Muscle of back (tissue), 3 donors: ENCODE measurements at regions not wholly inside any gene's neighbourhood (a gene's known extent, or its start where the extent isn't known, plus 50 kb on each side); places are given as distances from the start of the nearest gene placed in this dataset.

Experiments used
- DNase-seq, 3 donors: peaks; one replicate each; pipeline versions ENCODE4 v3.0.0 to v3.0.0-alpha.2; 2013

DNA sequence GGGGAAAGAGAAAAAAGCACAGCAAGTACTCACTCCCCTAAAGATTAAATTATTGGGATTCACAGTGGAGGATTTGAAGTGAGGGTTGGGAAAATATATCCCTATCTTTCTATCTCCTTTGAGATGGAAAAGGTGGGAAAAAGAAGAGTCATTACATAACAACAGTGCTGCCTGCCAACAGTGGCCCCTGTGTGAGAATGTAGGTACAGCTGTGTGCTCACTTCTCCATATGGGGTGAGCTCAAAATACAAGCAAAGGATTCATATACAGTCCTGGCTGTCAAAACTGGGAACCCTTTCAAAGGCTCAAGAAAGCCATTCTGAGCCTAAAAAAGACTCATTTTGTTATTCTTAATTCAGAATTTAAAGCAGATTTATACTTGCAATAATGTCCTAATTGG, 458.5 kb downstream of the GPAM start:
- DNase-seq: no peak

DNA sequence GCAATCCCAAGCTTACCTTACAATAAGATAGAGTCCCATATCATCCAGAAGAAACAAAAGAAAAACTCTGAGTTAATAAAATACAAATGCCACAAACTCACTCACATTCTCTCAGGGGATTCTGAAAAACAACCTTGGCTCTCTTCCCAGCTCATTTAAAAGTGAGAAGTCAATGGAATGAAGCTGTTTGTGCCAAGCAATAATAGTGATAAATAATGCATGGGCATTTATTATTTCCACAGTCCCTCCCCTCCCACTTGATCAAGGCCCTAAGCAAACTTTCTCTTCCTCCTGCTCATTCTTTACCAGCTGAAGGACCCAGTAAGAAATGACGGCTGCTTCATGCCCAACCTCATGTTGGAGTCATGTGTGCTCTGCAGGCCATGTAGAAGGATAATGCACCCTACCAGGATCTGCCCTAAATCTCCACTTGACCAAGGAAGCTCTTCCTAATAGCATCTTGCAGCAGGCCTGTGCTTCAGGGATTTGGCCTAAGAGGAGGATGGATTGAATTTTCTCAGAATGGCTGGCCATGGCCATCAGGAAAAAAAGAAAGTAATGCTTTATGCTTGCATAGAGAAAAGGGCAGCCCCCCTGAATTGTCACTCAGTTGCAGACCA, 451.3 kb downstream of the GPAM start:
- DNase-seq: no peak

DNA sequence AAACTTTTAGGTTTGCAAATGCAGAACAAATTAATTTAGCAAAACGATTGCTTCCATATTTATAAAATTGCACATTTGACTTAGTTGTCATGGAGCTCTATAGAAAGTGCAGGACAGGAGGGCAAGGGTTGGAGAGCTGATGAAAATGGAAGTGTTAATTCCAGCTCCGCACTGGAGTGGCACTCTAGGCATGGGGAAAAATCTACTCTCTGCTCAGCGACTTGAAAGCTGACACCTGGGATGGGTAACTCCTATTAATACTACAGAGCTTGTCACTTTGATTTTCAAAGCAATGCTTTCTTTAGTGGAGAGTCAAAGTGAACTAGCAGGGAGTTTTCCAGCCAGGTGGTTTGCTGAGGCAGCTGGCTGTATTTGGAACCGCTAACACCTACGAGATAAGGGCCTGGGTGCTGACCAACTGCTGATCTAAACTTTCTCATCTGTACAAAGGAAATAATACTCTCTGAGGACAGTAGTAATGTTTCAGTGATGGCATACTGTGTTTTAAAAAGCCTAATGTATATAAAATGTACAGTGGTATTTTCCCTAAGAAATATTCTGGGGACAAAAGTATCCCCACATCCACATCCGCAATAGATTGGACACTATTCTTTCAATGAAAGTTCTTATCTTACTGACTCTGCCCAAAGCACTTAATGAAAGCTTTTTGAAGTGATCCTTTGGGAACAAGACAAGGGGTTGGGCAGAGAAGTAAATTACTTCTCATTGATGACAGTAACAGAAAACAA, 444.3 kb downstream of the GPAM start:
- DNase-seq: no peak

DNA sequence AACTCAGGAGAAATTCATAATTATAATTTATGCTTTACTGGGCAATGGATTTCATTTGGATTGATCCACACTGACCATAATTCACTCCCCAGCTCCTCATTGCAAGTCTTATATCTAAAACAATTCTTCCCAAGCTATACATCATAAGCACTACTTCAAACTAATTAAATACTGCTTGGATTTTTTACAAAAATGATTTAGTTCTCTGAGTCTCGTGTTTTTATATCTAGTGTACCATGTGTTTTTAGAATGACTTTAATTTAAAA, 443.8 kb downstream of the GPAM start:
- no peak for DNase-seq

DNA sequence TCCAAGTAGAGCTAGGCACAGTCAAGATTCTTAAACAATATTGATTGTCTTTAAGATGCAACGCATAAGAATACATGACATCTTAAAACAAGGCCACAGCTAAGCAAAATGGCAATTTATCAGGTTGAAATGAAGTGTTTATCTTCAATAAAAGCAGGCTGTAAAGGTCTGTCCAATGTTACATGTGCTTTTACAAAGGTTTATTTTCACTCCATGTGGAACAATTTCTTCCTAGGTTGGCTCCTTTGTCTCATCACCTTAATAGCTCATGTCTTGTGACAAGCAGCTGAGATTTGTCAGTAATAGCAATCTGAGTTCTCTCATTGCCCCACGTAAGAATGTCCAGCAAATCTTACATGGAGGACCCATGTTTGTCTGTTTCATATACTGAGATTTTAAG, 437.6 kb downstream of the GPAM start:
- DNase-seq: no peak

DNA sequence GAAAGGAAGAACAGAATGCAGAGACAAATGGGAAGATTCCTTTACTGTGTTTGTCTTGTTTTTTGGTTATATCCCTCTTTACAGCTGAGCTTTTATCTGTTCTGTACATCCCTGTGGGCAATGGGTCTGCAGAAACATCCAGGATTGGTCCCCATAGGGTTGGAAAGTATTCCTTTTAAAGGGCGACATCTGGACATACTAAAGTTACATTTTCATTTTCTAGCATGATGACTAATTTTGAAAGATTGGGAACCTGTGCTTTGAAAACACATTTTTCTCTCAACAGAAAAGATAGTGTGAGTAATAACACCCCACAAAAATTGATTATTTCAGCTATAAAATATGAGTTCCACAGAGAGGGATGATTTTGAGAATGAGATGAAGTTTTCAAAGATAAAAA, 435.8 kb downstream of the GPAM start:
- DNase-seq: peak; percentile 10 to 34 (median 34)

DNA sequence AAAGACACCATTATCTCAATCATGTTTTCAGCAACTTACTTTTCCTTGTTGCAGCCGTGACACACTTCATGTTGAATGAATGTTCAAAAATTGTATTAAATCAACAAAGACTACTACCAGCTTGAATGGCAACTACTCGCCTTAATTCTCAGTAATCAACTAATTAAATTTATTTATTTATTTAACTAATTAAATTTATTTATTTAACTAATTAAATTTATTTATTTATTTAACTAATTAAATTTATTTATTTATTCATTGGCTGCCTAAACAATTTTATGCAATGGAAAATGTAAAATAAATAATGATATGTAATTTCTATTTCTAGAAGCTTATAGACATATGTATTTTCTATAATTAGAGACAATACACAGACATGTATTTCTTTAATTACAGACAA, 435.4 kb downstream of the GPAM start:
- no peak for DNase-seq

DNA sequence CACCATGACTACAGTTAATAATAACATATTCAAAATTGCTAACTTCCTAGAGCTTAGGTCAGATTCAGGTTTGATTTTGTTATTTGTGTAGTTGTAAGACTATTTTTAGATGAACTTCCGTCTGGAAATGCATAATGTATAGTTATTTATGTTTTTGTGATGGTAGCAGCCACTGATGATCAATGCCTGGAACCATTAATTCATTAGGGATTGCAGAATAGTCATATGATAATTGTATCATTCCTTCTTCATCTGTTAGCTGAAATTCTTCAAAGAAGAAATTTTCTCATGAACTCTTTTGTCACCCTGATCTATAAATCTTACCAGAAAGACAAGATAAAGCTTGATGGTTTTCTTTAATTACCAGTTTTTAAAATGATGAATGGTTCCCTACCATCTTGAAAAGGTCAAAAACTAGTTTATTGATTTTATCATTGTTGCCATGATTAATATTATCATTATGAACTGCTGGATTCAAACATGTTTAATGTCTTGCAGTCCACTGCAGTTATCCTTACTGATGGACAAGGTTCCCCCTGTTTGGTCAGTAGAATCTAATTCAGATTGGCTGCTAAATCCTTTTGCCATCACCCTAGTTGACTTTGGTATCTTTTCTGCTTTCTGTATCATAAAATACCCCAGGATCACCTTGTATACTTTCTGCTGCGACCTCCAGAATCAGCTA, 433.3 kb downstream of the GPAM start:
- DNase-seq: no peak

DNA sequence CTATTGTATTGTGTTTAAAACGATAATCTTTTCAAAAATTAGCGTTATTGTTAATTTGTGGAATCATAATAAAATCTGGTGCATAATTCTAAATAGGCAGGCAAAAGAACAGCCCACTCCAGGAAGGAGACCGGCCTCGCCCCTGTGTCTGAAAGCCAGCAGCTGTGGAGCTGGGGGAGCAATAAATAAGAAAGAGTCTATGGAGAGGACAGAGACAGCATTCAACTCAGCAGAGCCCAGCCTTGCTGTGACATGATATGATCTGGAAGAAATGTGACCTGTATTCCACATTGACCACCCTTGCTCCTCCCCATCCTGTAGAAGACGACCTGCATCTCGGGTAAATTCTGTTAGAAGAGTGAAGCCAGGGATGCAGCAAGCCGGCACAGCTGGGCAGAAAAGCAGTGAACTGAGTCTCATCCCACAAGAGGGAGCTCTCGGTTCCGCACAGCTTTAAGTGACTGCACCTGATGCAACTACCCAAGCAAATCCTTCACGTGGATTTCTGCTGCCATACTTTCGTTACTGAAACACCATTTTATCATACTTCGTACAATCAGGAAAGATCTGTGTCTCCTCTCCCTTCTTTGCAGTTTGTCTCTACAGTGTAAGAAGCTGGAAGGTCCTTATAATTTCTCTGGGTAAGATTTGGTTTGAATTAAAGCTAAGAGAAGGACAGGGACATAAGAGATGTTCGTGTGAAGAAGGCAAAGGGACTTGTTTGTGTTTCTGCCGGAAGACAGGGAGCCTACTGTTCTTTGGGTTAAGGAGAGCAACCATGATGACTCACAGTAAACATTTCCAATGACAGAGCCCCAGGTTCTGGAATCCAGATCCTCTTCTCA, 427.1 kb downstream of the GPAM start:
- DNase-seq: peak; percentile 24 to 62 (median 29)

DNA sequence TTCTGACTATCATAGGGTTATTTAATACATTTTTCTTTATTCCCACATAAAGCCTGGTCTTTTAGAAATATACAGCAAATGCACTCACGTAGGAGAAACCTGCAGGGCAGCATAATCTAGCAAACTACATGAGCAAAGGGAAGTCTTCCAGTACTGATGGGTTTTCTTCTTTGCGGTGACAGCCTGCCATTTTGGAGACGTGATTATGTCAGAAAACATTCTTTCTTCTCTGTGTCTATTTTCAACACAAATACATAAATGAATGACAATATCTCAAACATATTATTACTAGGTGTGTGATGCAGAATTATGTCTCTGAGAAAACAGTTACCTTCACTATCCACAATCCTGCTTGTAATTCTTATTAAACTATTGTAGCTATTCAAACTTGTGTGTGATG, 425.0 kb downstream of the GPAM start:
- DNase-seq: no peak

DNA sequence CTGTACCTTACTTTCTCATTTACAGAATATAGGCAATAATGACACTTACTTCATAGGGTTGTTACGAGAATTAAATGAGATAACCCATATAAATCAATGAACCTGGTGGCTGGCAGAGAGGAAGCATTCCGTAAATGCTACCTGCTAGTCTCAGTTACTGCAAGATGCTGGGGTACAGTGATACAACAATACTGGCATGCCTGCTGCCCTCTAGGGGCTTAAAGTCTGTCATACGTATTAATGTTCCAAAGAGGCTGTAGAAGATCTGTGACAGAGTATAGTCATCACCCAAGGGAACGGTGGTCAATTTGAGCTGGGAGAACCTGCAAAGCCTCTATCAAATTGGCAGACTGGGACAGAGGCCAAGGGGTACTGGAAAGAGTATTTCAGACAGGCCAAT, 421.5 kb downstream of the GPAM start:
- DNase-seq: no peak

DNA sequence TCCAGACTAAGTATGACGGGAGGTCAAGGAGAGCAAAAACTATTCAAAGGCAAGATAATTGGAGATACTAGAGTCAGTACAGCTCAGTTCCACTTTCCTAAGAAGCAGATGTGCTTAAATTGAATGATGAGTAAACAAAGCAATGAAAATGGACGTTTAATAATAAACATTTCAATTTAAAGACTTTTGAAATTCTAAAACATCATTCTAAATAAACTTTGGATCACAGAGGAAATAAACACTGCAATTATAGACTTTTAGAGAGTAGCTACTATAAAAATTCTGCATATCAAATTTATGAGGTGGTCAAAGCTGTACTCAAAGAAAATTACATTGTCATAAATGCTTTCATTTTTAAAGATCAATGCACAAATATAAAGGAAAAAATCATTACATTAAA, 418.3 kb downstream of the GPAM start:
- no peak for DNase-seq

DNA sequence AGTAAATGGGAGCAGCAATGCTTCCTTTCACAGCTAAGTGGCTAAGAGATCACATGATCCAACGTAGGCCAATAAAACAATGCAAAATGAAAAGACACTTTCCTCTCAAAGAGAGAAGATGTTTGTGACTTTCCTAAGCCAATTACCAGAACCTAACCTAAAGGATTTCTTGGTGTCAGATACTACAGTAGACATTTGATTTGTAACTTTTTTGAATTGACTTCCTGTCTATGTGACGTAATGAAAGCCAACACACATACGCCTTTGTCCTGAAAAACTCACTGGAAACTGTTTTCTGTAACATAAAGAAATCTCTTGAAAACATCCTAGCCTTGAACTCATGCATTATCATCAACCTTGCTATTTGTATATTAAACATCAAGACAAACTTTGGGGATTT, 417.1 kb downstream of the GPAM start:
- no peak for DNase-seq

DNA sequence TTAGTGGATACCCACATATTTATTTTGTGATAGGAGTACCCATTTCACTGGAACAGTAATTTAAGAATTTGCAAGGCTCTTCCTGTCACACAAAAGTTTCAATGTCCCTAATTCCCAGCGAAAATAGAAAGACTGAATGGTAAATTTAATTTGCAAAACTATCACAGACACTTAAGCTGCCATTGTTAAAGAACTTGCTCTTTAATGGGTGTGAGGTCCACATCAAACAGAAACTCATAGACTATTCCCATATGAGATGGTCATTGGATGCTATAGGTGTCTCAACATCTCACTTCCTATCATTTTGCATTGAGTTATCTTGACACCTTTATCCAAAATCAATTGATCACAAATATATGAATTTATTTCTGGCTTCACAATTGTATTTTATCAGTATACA, 415.9 kb downstream of the GPAM start:
- no peak for DNase-seq

DNA sequence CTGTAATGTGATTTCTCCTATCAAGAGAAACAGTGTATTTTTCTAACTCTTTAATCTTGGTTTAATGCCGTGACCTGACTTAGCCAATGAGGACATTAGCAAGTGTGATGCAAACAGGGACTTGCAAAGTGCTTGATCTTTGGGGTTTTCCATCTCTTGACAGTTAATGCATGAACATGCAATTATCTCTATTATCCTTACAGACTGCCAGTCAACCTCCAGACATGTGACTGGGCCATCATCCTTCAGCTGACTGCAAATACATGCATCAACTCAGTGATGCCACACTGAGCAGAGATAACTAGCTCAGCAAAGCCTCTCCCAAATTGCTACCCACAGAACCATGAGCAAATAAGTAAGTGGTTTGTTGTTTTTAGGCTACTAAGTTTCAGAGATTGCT, 409.6 kb downstream of the GPAM start:
- no peak for DNase-seq

DNA sequence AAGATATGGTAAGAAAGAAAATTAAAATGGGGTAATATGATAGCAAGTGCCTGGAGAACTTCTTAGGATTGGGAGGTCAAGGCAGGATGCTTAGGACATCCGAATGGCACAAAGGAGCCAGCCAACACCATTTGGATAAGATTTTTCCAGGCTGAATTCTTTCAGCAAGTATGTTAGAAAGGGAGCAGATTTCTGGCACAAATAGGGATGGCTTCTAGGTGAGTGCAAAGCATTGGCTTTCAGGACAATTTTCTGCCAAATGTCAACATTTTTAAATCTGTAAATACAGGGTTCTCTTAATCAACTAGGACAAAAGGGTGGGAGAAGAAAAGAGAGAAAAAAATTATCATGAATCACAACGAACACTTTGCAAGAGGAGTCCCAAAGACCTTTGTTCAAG, 409.1 kb downstream of the GPAM start:
- DNase-seq: no peak

DNA sequence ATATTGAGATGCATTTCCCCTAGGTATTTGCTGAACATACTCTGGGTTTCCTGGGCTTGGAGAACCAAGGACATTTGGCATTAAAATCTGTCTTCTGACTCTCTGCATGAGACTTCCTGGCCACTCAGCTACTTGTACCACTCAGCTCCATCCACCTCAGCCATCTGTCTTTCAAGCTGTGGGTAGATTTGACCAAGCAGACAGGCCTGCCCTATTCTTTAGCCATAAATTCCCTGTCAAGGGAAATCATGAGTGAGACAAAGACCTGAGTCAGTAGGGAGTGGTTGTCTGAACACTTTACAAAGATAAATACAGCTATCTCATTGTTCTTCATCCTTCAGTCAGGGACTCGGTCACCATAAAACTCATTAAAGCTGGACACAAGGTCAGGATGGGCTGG, 399.1 kb downstream of the GPAM start:
- DNase-seq: no peak

DNA sequence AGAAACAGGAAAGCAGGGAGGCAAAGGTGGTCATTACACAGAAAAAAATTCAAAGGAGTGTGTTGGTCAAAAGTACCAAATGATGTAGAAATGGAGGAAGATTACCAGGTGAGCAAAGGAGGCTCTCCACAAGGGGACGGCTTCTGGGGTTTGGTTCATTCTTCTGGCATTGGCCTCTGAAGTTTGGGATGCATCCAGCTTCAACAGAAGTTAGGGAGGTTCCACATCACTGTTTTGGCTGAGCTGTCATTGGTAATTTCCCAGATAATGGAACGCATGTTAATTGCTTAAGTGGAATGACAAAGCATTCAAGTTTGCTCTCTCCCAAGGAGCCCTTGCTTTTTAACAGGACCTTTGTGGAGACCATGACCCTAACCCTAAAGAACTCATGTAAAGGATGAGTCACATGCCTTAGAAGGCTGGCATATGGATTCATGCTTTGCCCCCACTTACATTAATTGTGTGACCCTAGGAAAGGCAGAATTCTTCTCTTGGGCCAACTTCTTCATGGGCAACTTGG, 398.6 kb downstream of the GPAM start:
- DNase-seq: no peak

DNA sequence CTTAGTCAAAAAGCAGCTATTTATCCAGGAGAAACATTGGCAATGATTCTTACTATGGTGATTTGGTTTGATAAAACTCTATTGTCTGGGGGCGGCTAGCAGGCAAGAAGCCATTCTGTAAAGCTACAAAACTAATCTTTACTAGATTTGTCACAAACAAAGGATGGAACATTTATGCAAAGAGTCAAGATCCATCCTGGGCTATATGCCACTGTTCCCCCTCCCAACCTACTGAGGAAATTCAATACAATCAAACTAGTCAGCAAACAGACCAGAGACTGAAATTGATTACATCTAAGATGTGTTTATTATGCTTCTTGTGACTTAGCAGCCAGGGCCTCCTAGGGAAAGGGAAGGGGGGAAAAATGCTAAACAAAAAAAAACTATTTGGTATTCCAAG, 397.6 kb downstream of the GPAM start:
- peak in 2 of 3 donors; percentile 7 to 38 for DNase-seq

DNA sequence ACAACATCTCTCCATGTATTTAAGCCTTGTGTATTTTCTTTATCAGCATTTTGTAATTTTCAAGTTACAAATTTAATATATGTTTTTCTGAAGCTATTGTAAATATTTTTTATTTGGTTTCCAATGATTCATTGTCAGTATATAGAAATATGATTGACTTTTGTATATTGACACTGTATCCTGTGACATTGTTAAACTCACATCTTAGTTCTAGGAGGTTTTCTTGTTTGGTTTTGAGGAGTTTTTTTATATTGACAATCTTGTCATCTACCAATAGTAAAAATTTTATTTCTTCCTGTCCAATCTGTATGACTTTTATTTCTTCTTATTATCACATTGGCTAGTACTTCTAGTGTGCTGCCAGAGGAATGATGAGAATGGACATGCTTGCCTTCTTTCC, 393.7 kb downstream of the GPAM start:
- DNase-seq: no peak

DNA sequence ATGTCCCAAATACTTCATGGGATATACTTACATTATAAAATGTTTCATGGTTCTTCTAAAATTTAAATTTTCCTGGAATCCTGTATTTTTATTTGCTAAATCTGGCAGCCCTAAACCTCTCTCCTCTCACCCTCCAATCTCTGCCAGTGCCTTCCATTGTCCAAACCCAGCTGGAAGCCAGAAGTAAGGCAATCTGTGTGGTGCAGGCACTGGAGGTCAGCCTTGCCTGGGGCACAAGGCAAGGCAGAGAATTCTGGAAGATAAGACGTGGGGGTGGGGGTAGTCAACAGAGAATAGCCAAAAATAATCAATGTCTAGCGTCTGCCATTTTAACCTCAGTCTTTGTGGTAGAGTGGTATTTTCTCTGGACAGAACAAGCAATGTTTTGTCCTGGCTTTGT, 381.7 kb downstream of the GPAM start:
- no peak for DNase-seq

DNA sequence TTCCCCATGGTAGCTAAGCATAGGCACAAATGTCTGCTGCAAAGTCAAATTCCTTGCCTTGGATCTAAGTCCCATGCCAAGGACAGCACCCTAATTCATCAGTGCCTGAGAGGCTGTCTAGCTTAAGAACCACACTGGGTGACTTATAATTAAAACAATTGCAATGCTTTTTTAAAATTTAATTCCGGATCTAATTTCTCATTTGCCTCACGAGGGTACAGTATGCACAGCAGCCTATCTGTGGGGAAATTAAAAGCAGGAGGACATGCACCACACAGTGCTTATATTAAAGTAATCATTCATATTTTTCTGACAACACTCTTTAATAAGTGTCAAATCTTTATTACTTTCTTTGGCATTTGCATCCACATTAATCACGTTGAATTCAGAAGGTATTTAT, 378.8 kb downstream of the GPAM start:
- no peak for DNase-seq

DNA sequence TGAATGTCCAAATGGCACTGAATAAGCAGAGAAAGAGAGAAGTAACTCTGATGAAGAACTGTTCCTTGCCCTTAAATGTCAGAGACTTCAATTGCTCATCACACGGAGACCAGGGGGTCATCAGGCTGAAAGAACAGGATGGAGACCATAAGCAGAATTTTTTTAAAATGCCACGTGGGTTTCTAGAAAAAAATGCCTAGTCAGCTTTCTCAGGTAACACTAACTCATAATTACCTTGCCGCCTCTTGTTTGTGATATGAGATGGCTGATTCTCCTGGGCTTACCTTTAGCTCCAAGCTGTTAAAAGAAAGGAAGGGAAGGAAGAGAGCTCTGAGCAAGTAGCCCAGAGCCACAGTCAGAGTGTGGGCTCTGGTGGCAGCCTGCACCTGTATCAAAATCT, 372.0 kb downstream of the GPAM start:
- no peak for DNase-seq
